GM18870 (cell line): ENCODE measurements at regions not wholly inside any gene's neighbourhood (a gene's known extent, or its start where the extent isn't known, plus 50 kb on each side); places are given as distances from the start of the nearest gene placed in this dataset.

ENCODE experiments used
- ATAC-seq: cut with Tn5 transposase; IDR thresholded peaks from one replicate; pipeline ENCODE4 v1.9.1; 2021; ENCODE audit warnings: moderate library complexity; ENCODE audit not compliant: unreplicated experiment

DNA sequence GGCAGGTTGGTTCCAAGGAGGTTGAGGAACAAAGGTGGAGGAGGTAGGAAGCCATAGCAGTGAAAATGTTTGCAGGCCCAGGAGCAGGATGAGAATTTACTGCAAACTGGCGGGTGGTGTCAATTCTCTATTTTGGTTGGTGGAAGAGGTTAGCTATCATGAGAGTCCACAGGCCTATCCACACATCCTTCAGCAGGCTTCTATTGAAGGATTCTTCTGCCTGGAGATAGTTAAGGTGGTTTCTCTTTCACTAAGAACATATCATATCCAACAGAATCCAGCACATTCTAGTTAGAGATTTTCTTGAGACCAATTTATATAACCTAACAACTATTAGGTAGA lies 68.9 kb upstream of the DYRK2 start:
- ATAC-seq: no peak

DNA sequence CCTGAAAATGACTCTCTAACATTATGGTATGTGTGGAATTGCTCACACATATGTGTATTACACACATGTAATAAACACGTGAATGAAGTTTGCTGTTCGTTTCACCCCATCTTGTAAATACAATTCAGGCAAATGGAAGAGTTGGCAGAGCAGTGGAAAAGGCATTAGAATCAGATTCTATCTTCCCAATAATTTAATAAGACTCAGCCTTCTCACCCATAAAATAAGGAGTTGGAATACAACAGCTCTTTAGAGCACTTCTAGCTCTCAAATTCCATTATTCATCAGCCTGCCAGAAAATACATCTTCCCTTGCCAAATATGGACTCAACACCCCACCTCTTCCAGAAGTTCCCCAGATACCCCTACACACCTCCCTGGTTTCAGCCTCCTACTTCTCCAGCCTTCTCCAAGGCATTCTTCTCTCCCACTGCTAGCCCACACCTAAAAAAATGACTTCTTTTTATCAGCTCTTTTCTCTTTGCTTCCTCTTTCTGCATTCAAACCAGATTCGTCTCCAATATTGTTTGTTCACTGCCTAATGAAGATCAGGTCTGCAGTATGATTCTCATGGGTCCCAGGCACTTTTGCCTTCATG lies 66.2 kb upstream of the DYRK2 start:
- ATAC-seq: no peak

DNA sequence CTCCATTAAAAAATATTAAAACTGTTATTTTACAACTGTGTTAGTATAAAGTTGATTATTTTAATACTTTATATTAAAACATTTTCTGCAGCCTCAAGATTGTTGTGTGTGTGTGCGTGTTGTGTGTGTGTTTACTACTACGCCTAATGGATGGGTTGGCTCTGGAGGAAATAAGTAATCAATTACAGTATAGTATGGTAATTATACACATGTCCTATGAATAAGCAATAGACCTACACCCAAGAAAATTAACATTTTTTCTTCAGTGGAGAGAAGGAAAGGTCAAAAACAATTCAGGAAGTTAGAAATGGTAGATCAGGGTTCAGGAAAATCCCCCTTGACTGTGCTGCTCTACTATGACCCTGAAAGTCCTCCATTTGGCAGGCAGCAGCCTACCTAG lies 65.7 kb upstream of the DYRK2 start:
- ATAC-seq: no peak

DNA sequence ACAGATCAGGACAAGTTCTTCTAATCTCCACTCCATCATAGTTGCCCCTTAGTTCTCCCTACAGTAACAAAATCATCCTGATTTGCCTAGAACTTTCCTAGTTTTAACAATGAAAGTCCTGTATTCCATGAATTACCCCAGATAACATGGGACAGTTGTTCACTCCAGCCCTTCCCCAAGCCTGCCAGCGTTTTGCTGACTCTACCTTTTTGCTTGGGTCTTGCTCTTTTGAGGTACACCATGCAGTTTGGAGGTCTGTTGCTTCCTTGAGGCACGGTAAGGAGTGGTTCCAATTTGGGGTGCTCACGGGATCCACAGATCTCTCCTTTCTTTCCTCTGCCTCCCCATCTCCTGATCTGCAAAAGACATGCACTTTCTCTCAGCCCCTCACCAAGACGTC lies 61.6 kb upstream of the DYRK2 start:
- ATAC-seq: no peak

DNA sequence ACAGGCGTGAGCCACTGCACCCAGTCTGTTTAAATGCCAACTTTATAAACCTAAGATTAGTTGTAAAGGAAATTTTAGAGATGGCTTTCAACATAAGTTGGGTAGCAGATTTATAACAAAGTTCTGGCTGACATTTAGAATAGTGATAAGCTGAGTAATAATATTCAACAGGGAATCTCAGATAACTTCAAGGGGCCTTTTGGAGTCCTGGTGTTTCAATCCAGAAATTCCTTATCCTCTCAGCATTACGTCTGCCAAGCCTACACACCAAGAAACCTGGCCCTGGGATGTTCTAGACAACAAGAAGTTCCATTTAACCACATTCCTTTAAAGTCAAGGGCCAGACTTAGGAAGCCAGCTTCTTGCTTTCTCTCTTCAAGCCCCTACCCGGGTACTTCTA lies 59.5 kb upstream of the DYRK2 start:
- ATAC-seq: no peak

DNA sequence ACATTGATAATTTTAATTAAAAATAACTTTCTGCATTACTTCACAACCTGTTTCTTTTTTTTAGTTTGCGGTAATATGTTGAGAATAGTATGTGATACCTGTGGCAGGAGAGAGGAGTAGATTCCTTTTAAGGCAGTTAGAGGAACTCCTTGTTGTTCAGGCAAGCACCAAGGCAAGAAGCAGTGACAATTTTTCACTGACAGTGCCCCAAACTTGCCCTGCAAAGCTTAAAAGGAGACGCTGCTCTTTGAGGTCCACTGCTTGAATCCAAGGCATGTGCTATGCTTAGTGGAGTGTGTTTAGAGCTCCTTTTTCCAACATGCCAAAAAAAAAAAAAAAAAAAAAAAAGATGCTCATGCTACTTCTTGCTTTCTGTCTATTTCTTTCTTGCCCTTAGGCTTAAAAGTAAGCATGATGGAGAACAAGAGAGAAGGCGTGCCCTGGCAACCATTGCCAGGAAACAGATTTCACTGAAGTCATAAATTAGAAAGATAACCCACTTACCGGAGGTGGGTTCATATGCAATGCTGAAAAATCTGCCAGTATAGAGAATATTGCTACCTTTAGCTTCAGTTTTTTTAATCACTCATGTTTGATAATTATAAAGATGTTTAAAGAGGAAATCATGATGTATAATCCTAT lies 58.3 kb upstream of the DYRK2 start:
- ATAC-seq: no peak

DNA sequence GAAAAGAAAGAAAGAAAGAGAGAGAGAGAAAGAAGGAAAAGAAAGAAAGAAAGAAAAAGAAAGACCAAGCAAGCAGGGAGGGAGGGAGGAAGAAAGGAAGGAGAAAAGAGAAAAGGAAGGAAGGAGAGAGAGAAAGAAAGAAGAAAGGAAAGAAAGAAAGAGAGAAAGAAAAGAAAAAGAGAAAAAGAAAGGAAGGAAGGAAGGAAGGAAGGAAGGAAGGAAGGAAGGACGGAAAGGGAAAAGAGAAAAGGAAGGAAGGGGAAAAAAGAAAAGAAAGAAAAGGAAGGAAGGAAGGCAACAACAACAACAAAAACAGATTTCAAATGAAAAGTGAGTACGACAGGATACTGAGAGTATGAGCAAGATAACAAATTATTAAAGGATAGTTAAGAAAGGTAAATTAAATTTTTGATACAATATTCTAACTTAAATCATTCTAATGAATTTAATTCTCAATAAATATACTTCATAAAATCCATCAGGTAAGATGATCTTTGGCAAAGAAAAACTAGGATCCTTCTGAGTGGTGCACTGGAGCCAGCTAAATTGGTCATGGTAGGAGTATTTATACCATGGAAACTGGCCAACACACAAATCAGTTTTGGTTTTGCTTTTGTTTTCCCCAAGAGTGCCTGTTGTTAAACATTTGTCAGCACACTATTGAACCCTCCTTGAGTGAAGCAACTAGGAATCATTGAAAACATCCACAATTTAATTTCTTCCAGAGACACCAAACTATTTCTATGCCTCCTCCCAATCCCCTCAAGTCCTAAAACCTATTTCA lies 56.1 kb upstream of the DYRK2 start:
- ATAC-seq: peak; percentile 97

DNA sequence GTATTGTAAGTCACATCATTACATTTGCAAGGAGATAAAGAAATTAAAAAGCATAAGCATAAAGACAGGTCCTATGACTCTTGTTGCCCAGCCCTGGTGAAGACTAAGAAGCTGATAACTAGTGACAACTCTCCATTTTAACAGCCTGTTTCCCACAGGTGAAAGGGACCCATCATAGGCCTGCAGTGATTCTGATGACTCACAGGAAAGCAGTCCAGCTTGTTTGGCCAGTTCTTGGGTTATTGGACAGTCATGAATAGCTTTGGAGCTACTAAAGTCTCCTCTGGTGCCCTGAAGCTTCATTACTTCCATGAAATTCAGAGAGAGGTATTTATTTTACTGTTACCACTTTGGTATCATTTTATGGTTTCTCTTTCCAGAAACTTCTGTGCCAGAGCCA lies 55.5 kb upstream of the DYRK2 start:
- peak; percentile 14 for ATAC-seq

DNA sequence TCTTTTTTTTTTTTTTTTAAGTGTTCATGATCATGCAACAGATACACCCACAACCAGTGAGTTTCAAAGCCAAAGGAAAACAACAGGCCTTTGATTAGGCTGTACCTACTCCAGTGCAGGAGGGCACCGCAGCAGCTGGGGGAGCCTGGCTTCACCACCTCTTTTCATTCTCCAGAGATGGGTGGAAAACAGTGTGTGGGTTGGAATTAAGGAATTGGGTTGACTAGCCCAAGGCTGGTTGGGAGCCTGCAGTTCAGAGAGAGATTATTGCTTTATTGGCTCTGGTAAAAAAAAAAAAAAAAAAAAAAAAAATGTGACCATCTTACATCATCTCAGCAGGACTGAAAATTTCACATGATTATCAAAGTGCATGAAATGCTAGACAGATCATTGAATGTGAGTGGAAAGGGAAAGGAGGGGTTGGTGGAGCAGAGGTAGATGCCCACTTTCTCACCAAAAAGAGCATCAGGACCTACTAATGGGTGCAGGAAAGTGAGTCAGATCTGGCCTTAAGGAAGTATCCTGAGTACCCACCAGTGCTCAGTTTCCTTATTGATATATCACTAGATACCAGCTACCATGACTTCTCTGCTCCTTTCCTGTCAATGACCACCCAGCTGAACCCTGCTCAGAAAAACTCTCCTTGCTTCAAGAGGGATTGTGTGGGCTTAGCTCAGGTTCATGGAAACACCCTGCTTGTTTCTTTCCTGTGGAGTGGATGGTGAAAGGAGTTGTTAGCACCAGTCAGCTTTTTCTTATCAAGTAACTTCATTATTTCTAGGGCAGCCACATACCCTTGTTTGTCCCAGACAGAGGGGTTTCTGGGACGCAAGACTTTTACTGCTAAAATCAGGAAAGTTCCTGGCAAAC lies 54.8 kb upstream of the DYRK2 start:
- no peak for ATAC-seq

DNA sequence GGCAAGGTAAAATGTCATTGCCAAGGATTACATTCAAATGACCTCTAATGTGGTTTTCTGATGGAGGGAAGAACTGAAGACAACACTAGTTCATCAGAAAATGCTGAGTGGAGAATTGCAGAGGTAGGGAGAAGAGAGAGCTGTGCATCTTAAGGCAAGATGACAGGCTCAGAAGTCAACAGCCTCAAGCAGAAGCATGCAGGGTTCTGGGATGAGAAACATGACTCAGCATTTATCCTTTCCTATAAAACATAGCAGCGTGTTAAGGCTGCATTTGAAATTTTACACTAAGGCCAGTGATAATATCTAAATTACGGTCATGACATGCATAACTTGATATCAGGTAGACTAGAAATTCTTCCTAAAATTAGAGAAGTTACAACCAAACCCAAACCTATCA lies 53.7 kb upstream of the DYRK2 start:
- ATAC-seq: no peak

DNA sequence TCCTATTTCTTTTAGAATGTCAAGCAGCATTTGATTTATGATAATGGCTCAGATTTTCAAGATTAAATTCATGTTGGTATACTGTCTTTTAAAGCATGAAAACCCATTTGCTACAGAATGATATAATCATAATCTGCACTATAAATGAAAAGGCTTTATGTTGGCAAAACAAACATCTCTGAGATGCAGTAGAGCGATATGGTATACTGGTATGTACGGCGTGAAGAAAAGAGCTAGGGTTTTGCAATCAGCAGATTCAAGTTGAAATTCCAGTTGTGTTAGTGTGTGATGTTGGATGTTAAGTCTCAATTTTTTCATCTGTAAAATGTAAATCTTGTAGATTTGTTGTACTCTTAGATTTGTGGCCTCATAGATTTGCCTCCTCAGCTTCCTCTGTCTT lies 53.2 kb upstream of the DYRK2 start:
- no peak for ATAC-seq

DNA sequence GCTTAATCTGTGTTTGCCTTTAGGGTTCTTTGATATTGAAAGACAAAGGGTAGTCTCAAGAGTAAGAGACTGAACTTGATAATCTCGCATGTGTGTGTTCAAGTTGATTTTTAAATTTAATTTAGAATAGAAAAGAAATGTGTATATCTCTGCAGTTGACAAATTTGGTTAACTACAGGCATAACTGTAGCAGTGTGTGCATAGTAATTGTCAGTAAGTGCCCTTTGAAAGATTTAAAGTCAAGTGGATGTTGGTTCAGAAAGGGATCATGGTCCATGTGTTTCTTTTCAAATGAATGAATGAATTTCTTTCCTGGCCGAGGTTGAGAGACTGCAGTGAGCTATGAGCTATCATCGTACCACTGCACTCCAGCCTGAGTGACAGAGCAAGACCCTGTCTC lies 49.9 kb upstream of the DYRK2 start:
- ATAC-seq: no peak
